H1 (cell line): ENCODE measurements at regions not wholly inside any gene's neighbourhood (a gene's known extent, or its start where the extent isn't known, plus 50 kb on each side); places are given as distances from the start of the nearest gene placed in this dataset.

Experiments
- BRCA1 ChIP-seq: IDR thresholded peaks from 2 replicates; pipeline ENCODE4 v1.6.1; 2012; ENCODE audit warnings: low read depth, low read length, improper control_type of control experiment
- TF ChIP-seq, protein P1 (sequence below): IDR thresholded peaks from 2 replicates; pipeline ENCODE4 v1.6.1; 2011; ENCODE audit warnings: low read depth, mild to moderate bottlenecking, low read length; ENCODE audit not compliant: insufficient read depth
- TF ChIP-seq, protein P2 (sequence below): IDR thresholded peaks from 2 replicates; pipeline ENCODE4 v1.6.1; 2012; ENCODE audit warnings: low read length, inconsistent platforms

DNA sequence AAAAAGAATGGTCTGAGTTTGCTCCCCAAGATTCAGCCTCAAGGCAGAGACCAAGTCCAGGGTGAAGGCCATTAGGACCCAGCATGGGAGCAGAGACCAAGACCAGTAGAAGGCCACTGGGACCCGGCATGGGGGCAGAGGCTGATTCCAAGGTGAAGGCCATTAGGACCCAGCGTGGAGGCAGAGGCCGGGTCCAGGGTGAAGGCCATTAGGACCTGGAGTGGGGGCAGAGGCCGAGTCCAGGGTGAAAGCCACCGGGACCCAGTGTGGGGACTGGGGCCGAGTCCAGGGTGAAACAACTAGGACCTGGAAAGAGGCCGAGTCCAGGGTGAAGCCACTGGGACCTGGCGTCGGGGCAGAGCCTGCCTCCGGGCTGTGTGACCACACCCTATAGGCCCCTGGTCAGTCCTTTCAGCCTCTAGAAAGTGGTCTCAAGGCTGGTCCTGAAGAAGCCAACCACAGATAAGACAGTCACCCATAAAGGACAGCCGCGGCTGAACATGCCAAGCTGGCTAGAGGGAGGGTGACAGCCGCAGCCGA, 113.8 kb upstream of the SALL3 start (continued):
- TF ChIP-seq, protein P1, sequence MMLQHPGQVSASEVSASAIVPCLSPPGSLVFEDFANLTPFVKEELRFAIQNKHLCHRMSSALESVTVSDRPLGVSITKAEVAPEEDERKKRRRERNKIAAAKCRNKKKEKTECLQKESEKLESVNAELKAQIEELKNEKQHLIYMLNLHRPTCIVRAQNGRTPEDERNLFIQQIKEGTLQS: no peak
- TF ChIP-seq BRCA1: no peak
- TF ChIP-seq, protein P2, sequence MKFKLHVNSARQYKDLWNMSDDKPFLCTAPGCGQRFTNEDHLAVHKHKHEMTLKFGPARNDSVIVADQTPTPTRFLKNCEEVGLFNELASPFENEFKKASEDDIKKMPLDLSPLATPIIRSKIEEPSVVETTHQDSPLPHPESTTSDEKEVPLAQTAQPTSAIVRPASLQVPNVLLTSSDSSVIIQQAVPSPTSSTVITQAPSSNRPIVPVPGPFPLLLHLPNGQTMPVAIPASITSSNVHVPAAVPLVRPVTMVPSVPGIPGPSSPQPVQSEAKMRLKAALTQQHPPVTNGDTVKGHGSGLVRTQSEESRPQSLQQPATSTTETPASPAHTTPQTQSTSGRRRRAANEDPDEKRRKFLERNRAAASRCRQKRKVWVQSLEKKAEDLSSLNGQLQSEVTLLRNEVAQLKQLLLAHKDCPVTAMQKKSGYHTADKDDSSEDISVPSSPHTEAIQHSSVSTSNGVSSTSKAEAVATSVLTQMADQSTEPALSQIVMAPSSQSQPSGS: no peak
- TF ChIP-seq, all 59 proteins: peak for 0
